Neural cell (in vitro differentiated cells): ENCODE measurements at regions not wholly inside any gene's neighbourhood (a gene's known extent, or its start where the extent isn't known, plus 50 kb on each side); places are given as distances from the start of the nearest gene placed in this dataset.

Experiments used
- CTCF ChIP-seq: fragments of 450-650 bp; IDR thresholded peaks from 2 replicates; pipeline ENCODE4 v1.5.1; 2014; ENCODE audit warnings: antibody characterized with exemption, mild to moderate bottlenecking, moderate library complexity; ENCODE audit not compliant: poor library complexity, severe bottlenecking
- EP300 ChIP-seq: fragments of 450-650 bp; conservative IDR thresholded peaks from 2 replicates; pipeline ENCODE4 v1.6.1; 2014; ENCODE audit warnings: antibody characterized with exemption, mild to moderate bottlenecking, moderate library complexity; ENCODE audit not compliant: poor library complexity, severe bottlenecking
- EZH2 ChIP-seq: fragments of 200-600, 300-800 bp; shearing (Covaris generic), sonication (generic); IDR thresholded peaks from 2 replicates; pipeline ENCODE4 v1.6.1; 2014; ENCODE audit warnings: antibody characterized with exemption, low read length, borderline replicate concordance, mild to moderate bottlenecking; ENCODE audit not compliant: insufficient read depth, poor library complexity, severe bottlenecking
- MXI1 ChIP-seq: fragments of 450-650 bp; conservative IDR thresholded peaks from 2 replicates; pipeline ENCODE4 v1.6.1; 2014; ENCODE audit warnings: antibody characterized with exemption, mild to moderate bottlenecking; ENCODE audit not compliant: poor library complexity, severe bottlenecking
- POLR2AphosphoS5 ChIP-seq: IDR thresholded peaks from 2 replicates; pipeline ENCODE4 v1.6.1; 2012
- RAD21 ChIP-seq: fragments of 450-650 bp; conservative IDR thresholded peaks from 2 replicates; pipeline ENCODE4 v1.6.1; 2014; ENCODE audit warnings: antibody characterized with exemption, mild to moderate bottlenecking, moderate library complexity
- REST ChIP-seq: IDR thresholded peaks from 2 replicates; pipeline ENCODE4 v1.6.1; 2012; ENCODE audit warnings: borderline replicate concordance
- SMC3 ChIP-seq: fragments of 450-650 bp; conservative IDR thresholded peaks from 2 replicates; pipeline ENCODE4 v1.6.1; 2014; ENCODE audit warnings: antibody characterized with exemption, mild to moderate bottlenecking, moderate library complexity; ENCODE audit not compliant: poor library complexity
- TAF1 ChIP-seq: IDR thresholded peaks from 2 replicates; pipeline ENCODE4 v1.6.1; 2012; ENCODE audit warnings: low read depth

- TF ChIP-seq CTCF: no peak
- no peak for TF ChIP-seq REST
- TF ChIP-seq SMC3: no peak
- TF ChIP-seq EZH2: no peak
- TF ChIP-seq POLR2AphosphoS5: no peak
- no peak for TF ChIP-seq MXI1
- TF ChIP-seq RAD21: no peak
- TF ChIP-seq TAF1: no peak
- no peak for TF ChIP-seq EP300
These were observed 474.5 kb downstream of the ZSWIM6 start for GRCh38 chr5:61806491-61807020.
